ENCODE measurements at regions not wholly inside any gene's neighbourhood (a gene's known extent, or its start where the extent isn't known, plus 50 kb on each side); places are given as distances from the start of the nearest gene placed in this dataset.

DNA sequence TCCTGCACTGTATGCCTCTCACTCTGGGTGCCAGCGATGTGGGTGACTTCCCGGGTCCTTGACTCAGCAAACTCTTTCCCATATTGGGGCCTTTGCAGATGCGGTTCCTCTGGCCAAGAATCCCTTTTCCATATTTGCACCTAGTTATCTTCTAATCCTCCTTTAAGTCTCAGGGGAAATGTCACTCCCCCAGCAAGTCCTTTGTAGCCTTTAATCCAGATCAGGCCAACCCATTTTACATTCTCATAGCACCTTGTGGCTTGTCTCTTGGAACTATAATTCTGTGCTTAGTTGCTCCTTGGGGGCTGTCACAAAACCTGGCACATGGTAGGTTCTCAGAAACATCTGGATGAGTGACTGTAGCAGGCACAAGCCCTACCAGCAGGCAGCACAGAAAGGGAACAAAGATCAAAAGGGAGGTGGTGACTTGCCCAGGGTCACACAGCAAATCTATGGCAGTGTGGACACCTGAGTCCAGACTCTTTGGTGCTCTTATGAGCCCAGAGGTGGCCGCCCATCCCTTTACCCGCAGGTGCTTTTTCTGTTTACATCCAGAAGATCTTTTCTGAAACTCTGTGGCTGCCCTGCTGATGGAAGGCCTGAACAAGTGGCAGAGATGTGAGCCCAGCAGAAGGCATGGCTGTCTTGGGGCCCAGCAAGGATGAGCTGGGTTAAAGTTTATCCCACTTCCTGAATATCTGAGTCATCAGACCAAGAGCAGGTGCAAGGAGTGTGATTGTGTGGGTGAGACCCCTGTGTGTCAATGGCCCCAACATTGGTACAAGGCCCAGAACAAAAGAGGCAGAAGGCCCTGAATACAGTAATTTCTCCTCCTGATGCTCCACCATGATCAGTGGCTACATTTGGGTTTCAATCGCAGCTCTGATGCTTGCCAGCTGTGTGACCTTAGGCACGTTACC is 78.6 kb upstream of the GRK3 start:
- intact Hi-C loops (cut with micrococcal nuclease): no loop called here
- Histone ChIP-seq H3K79me2 (ENCODE audit: insufficient read depth, low read length) (no peaks in the 10 kb centered on the region), H3K27ac (ENCODE audit: low read depth, low read length) (no peak overlapping the region), H3K9me3 (ENCODE audit: control insufficient read depth in 1 of 2, insufficient read depth in 1 of 2, low read depth in 1 of 2, low read length in 2 of 2) (no peaks in the 10 kb centered on the region), H3K4me2 (ENCODE audit: low read length) (peak overlapping the region; percentile 12), H3K4me1 (ENCODE audit: control insufficient read depth in 1 of 2, insufficient read depth in 2 of 2, low read length in 2 of 2) (peaks cover 36 to 37% of the 10 kb centered on the region in 2 experiments), H4K20me1 (ENCODE audit: insufficient read depth) (no peaks in the 10 kb centered on the region), H3K4me3 (replicated peaks in 1 of 2; ENCODE audit: low read depth in 1 of 2, low read length in 2 of 2) (no peak overlapping the region), H3K36me3 (ENCODE audit: control insufficient read depth in 1 of 2, insufficient read depth in 2 of 2, low read length in 2 of 2) (no peaks in the 10 kb centered on the region), H3K9me2 (ENCODE audit: insufficient read depth) (no peaks in the 10 kb centered on the region), H3K27me3 (ENCODE audit: insufficient read depth, low read length) (peaks cover 12% of the 10 kb centered on the region; the same call in 1 of the 2 replicates), H2AFZ (ENCODE audit: low read depth, low read length, poor library complexity, severe bottlenecking) (no peak overlapping the region), H3K9ac (ENCODE audit: low read length) (no peak overlapping the region)
- CTCF ChIA-PET: no interaction called here
- no peak for DNase-seq (ENCODE audit: low read depth, low spot score)
- TF ChIP-seq EGR1 (IDR thresholded peaks at IDR 0.05; ENCODE audit: low read depth) (no peak), POLR2A (IDR thresholded peaks at IDR 0.05; ENCODE audit: borderline replicate concordance, extremely low read depth, insufficient read depth, insufficient read length) (no peak), RAD21 (IDR thresholded peaks at IDR 0.05; ENCODE audit: low read depth) (no peak), REST (IDR thresholded peaks at IDR 0.05; ENCODE audit: low read depth) (no peak), ELF1 (IDR thresholded peaks at IDR 0.05; ENCODE audit: borderline replicate concordance, low read depth) (no peak)
- POLR2A ChIA-PET: no interaction called here
- BruUV-seq (replicated peaks): no TSS peak
- no peak for ATAC-seq
- RAD21 ChIA-PET (ENCODE audit: low non-redundant PET in 1 of 2, low total read pairs in 2 of 2, uncharacterized antibody in 2 of 2, unreplicated experiment in 2 of 2): no interaction called here
